ENCODE measurements at regions not wholly inside any gene's neighbourhood (a gene's known extent, or its start where the extent isn't known, plus 50 kb on each side); places are given as distances from the start of the nearest gene placed in this dataset.

DNA sequence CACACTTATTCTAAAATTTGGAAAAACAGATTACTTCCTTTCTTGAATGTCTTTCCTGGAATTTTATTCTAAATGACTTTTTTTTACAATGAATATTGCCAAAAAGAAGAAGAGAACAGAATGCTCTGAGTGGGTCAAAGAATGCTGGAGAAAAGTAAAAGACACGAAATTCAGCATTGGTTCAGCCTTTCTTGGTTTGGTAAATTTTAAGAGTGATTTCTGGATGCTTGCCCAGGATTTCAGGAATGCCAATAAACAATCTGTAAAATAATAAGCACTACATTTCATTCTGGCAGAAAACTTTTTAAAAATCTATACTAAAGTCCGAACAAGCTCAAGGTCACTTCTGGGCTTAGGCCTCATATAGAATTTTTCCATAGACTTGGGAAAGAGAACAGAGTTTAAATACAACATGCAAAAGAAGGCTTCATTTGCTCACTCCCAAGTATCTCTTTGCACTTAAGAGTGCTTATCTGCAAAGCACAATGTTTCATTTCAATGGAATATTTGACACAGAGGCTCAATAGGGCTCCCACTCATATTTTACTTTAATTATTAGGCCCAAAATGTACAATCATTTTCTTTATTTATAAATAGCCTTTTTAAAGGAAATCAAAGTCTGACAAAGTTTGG, 359.5 kb upstream of the ANKRD30A start:
- TF ChIP-seq, protein P1, sequence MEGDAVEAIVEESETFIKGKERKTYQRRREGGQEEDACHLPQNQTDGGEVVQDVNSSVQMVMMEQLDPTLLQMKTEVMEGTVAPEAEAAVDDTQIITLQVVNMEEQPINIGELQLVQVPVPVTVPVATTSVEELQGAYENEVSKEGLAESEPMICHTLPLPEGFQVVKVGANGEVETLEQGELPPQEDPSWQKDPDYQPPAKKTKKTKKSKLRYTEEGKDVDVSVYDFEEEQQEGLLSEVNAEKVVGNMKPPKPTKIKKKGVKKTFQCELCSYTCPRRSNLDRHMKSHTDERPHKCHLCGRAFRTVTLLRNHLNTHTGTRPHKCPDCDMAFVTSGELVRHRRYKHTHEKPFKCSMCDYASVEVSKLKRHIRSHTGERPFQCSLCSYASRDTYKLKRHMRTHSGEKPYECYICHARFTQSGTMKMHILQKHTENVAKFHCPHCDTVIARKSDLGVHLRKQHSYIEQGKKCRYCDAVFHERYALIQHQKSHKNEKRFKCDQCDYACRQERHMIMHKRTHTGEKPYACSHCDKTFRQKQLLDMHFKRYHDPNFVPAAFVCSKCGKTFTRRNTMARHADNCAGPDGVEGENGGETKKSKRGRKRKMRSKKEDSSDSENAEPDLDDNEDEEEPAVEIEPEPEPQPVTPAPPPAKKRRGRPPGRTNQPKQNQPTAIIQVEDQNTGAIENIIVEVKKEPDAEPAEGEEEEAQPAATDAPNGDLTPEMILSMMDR (conservative IDR thresholded peaks at IDR 0.05; ENCODE audit: low read depth, low read length): no peak
- TF ChIP-seq EZH2 (IDR thresholded peaks at IDR 0.05; ENCODE audit: borderline replicate concordance, low read depth, low read length, poor library complexity, severe bottlenecking): no peak

Data from A673 (cell line).